HUES6 (cell line): ENCODE measurements at regions not wholly inside any gene's neighbourhood (a gene's known extent, or its start where the extent isn't known, plus 50 kb on each side); places are given as distances from the start of the nearest gene placed in this dataset.

Experiments
- H3K27ac ChIP-seq: 2 replicates; pipeline ENCODE4 v1.7.0; 2013; ENCODE audit warnings: low read depth, mild to moderate bottlenecking, low read length, inconsistent platforms
- H3K27me3 ChIP-seq: 2 replicates; pipeline ENCODE4 v1.6.1; 2013; ENCODE audit warnings: low read length; ENCODE audit not compliant: control insufficient read depth, insufficient read depth
- H3K36me3 ChIP-seq: 2 replicates; pipeline ENCODE4 v1.6.1; 2013; ENCODE audit warnings: low read length; ENCODE audit not compliant: control insufficient read depth, insufficient read depth
- H3K4me1 ChIP-seq: 2 replicates; pipeline ENCODE4 v1.6.1; 2013; ENCODE audit warnings: low read length; ENCODE audit not compliant: control insufficient read depth, insufficient read depth
- H3K4me3 ChIP-seq: 2 replicates; pipeline ENCODE4 v1.5.1; 2013; ENCODE audit warnings: low read depth, low read length
- H3K9ac ChIP-seq: one replicate; pipeline ENCODE4 v1.6.1; 2013; ENCODE audit warnings: mild to moderate bottlenecking, low read length
- H3K9me3 ChIP-seq: 2 replicates; pipeline ENCODE4 v1.6.1; 2013; ENCODE audit warnings: low read depth, low read length; ENCODE audit not compliant: control insufficient read depth, insufficient read depth

GRCh38 chr17:5785338-5785737, 201.0 kb upstream of the NLRP1 start:
- no peak overlapping the region for H3K9ac ChIP-seq
- H3K4me1 ChIP-seq = peaks cover 6% of the 10 kb centered on the region; the same call in 1 of the 2 replicates
- H3K9me3 ChIP-seq = peaks cover 21% of the 10 kb centered on the region
- no peak overlapping the region for H3K27ac ChIP-seq
- no peaks in the 10 kb centered on the region for H3K36me3 ChIP-seq
- no peaks in the 10 kb centered on the region for H3K27me3 ChIP-seq
- H3K4me3 ChIP-seq = no peak overlapping the region

GRCh38 chr17:5785867-5786509, 201.7 kb upstream of the NLRP1 start:
- H3K4me1 ChIP-seq = no peaks in the 10 kb centered on the region
- no peaks in the 10 kb centered on the region for H3K36me3 ChIP-seq
- peaks cover 21% of the 10 kb centered on the region for H3K9me3 ChIP-seq
- H3K4me3 ChIP-seq = no peak overlapping the region
- no peak overlapping the region for H3K27ac ChIP-seq
- H3K27me3 ChIP-seq = no peaks in the 10 kb centered on the region
- no peak overlapping the region for H3K9ac ChIP-seq

- no peak overlapping the region for H3K27ac ChIP-seq
- no peaks in the 10 kb centered on the region for H3K27me3 ChIP-seq
- no peaks in the 10 kb centered on the region for H3K4me1 ChIP-seq
- no peak overlapping the region for H3K4me3 ChIP-seq
- H3K9ac ChIP-seq = no peak overlapping the region
- peaks cover 21% of the 10 kb centered on the region for H3K9me3 ChIP-seq
- H3K36me3 ChIP-seq = no peaks in the 10 kb centered on the region
Measured at GRCh38 chr17:5786510-5786875, 202.2 kb upstream of the NLRP1 start.

GRCh38 chr17:5788266-5788900, 204.1 kb upstream of the NLRP1 start:
- no peaks in the 10 kb centered on the region for H3K4me1 ChIP-seq
- H3K27me3 ChIP-seq = no peaks in the 10 kb centered on the region
- H3K36me3 ChIP-seq = no peaks in the 10 kb centered on the region
- H3K9ac ChIP-seq = no peak overlapping the region
- H3K9me3 ChIP-seq = peaks cover 22% of the 10 kb centered on the region
- no peak overlapping the region for H3K4me3 ChIP-seq
- no peak overlapping the region for H3K27ac ChIP-seq

GRCh38 chr17:5789528-5789927, 205.2 kb upstream of the NLRP1 start:
- Histone ChIP-seq H3K4me1 (0 out of 2 replicates have a peak, but pooled peaks cover 3% of the 10 kb centered on the region), H3K27me3 (no peaks in the 10 kb centered on the region), H3K36me3 (no peaks in the 10 kb centered on the region), H3K9ac (no peak overlapping the region), H3K4me3 (no peak overlapping the region), H3K9me3 (peaks cover 11% of the 10 kb centered on the region), H3K27ac (no peak overlapping the region)

GRCh38 chr17:5793157-5793556, 208.8 kb upstream of the NLRP1 start:
- Histone ChIP-seq H3K36me3 (no peaks in the 10 kb centered on the region), H3K9ac (no peak overlapping the region), H3K27me3 (peaks cover 2% of the 10 kb centered on the region; the same call in 1 of the 2 replicates), H3K4me1 (peaks cover 15% of the 10 kb centered on the region), H3K9me3 (peaks cover 10% of the 10 kb centered on the region), H3K4me3 (no peak overlapping the region), H3K27ac (no peak overlapping the region)

GRCh38 chr17:5793899-5794298, 209.6 kb upstream of the NLRP1 start:
- no peaks in the 10 kb centered on the region for H3K36me3 ChIP-seq
- H3K27ac ChIP-seq = no peak overlapping the region
- peaks cover 10% of the 10 kb centered on the region for H3K9me3 ChIP-seq
- H3K4me3 ChIP-seq = no peak overlapping the region
- H3K27me3 ChIP-seq = peaks cover 2% of the 10 kb centered on the region; the same call in 1 of the 2 replicates
- H3K9ac ChIP-seq = no peak overlapping the region
- peaks cover 20% of the 10 kb centered on the region for H3K4me1 ChIP-seq

GRCh38 chr17:5794385-5794784, 210.1 kb upstream of the NLRP1 start:
- no peaks in the 10 kb centered on the region for H3K36me3 ChIP-seq
- H3K27me3 ChIP-seq = peaks cover 2% of the 10 kb centered on the region; the same call in 1 of the 2 replicates
- peaks cover 20% of the 10 kb centered on the region for H3K4me1 ChIP-seq
- peaks cover 10% of the 10 kb centered on the region for H3K9me3 ChIP-seq
- no peak overlapping the region for H3K27ac ChIP-seq
- H3K4me3 ChIP-seq = no peak overlapping the region
- no peak overlapping the region for H3K9ac ChIP-seq

GRCh38 chr17:5794881-5795506, 210.7 kb upstream of the NLRP1 start:
- Histone ChIP-seq H3K4me3 (no peak overlapping the region), H3K9me3 (peaks cover 10% of the 10 kb centered on the region), H3K27me3 (peaks cover 2% of the 10 kb centered on the region; the same call in 1 of the 2 replicates), H3K9ac (no peak overlapping the region), H3K36me3 (no peaks in the 10 kb centered on the region), H3K4me1 (peaks cover 20% of the 10 kb centered on the region), H3K27ac (no peak overlapping the region)

- Histone ChIP-seq H3K9ac (no peak overlapping the region), H3K4me3 (no peak overlapping the region), H3K27me3 (peaks cover 2% of the 10 kb centered on the region; the same call in 1 of the 2 replicates), H3K9me3 (peaks cover 6% of the 10 kb centered on the region), H3K4me1 (peaks cover 29% of the 10 kb centered on the region), H3K27ac (no peak overlapping the region), H3K36me3 (no peaks in the 10 kb centered on the region)
Measured at GRCh38 chr17:5797447-5798050, 213.2 kb upstream of the NLRP1 start.

- Histone ChIP-seq H3K9ac (no peak overlapping the region), H3K4me3 (no peak overlapping the region)
Measured at GRCh38 chr17:5798094-5798493, 213.8 kb upstream of the NLRP1 start.

More at GRCh38 chr17:5798094-5798493, 213.8 kb upstream of the NLRP1 start:
- Histone ChIP-seq H3K9me3 (peaks cover 3% of the 10 kb centered on the region), H3K27ac (no peak overlapping the region), H3K36me3 (no peaks in the 10 kb centered on the region), H3K27me3 (peaks cover 2% of the 10 kb centered on the region; the same call in 1 of the 2 replicates), H3K4me1 (peaks cover 29% of the 10 kb centered on the region)
